BJ (cell line): ENCODE measurements at regions not wholly inside any gene's neighbourhood (a gene's known extent, or its start where the extent isn't known, plus 50 kb on each side); places are given as distances from the start of the nearest gene placed in this dataset.

Experiments
- CTCF ChIA-PET: fragments of 350-600 bp; formaldehyde crosslinking; extraction: SDS; loops from one replicate; lab custom pipeline; 2021; ENCODE audit warnings: antibody characterized with exemption, inconsistent platforms; lab: Yijun Ruan, JAX
- POLR2A ChIA-PET: fragments of 300-600 bp; sonication (Branson Sonifier 250); formaldehyde crosslinking; extraction: SDS; loops from one replicate; lab custom pipeline; 2021; ENCODE audit warnings: antibody characterized with exemption; lab: Charles Lee
- DNase-seq: peaks from one replicate; pipeline ENCODE4 v3.0.0-alpha.2; 2011; ENCODE audit warnings: low read depth
- H3K27me3 ChIP-seq: 2 replicates; pipeline ENCODE4 v1.6.0; 2011; ENCODE audit warnings: low read length; ENCODE audit not compliant: control insufficient read depth, insufficient read depth
- H3K36me3 ChIP-seq: 2 replicates; pipeline ENCODE4 v1.5.1; 2011; ENCODE audit warnings: low read length; ENCODE audit not compliant: control insufficient read depth, insufficient read depth
- H3K4me3 ChIP-seq: 2 replicates; pipeline ENCODE4 v1.5.1; 2011; ENCODE audit warnings: low read depth, mild to moderate bottlenecking, control low read depth, low read length
- TF ChIP-seq, protein P1 (sequence below): IDR thresholded peaks from 2 replicates; pipeline ENCODE4 v1.5.1; 2011; ENCODE audit warnings: low read depth, mild to moderate bottlenecking, control low read depth, inconsistent platforms, low read length, moderate library complexity; ENCODE audit not compliant: insufficient read depth

DNA sequence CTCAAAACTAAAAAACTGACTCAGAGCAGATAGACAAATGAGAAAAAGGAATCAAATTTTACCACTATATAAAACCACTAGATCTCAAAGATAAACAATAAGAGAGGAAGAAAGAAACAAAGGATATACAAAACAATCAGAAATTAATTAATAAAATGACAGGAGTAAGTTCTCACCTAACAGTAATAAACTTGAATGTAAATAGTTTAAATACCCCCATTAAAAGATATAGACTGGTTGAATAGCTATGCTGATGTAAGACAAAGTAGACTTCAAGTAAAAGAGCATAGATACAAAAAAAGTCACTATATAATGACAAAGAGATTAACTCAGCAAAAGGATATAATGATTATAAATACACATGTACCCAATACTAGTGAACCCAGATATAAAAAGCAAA is 72.3 kb upstream of the GNAZ start:
- H3K27me3 ChIP-seq, result no peaks in the 10 kb centered on the region; the same call in 1 of the 2 replicates
- H3K36me3 ChIP-seq, result no peaks in the 10 kb centered on the region
- POLR2A ChIA-PET, result no interaction called here
- CTCF ChIA-PET, result no interaction called here
- TF ChIP-seq, protein P1, sequence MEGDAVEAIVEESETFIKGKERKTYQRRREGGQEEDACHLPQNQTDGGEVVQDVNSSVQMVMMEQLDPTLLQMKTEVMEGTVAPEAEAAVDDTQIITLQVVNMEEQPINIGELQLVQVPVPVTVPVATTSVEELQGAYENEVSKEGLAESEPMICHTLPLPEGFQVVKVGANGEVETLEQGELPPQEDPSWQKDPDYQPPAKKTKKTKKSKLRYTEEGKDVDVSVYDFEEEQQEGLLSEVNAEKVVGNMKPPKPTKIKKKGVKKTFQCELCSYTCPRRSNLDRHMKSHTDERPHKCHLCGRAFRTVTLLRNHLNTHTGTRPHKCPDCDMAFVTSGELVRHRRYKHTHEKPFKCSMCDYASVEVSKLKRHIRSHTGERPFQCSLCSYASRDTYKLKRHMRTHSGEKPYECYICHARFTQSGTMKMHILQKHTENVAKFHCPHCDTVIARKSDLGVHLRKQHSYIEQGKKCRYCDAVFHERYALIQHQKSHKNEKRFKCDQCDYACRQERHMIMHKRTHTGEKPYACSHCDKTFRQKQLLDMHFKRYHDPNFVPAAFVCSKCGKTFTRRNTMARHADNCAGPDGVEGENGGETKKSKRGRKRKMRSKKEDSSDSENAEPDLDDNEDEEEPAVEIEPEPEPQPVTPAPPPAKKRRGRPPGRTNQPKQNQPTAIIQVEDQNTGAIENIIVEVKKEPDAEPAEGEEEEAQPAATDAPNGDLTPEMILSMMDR, result no peak
- DNase-seq, result no peak
- no peak overlapping the region for H3K4me3 ChIP-seq

DNA sequence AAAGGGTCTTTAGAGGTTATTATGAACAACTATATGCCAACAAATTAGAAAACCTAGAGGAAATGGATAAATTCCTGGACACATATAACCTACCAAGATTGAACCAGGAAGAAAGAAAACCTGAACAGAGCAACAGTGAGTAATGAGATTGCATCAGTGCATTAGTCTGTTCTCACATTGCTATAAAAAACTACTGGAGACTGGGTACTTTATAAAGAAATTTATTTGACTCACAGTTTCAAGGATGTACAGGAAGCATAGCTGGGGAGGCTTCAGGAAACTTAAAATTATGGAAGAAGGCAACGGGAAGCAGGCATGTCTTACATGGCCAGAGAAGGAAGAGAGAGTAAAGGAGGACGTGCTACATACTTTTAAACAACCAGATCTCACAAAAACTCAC is 70.8 kb upstream of the GNAZ start:
- TF ChIP-seq, protein P1, result no peak
- no peak for DNase-seq
- no peaks in the 10 kb centered on the region; the same call in 1 of the 2 replicates for H3K27me3 ChIP-seq
- POLR2A ChIA-PET, result no interaction called here
- CTCF ChIA-PET, result no interaction called here
- H3K36me3 ChIP-seq, result no peaks in the 10 kb centered on the region
- H3K4me3 ChIP-seq, result no peak overlapping the region

DNA sequence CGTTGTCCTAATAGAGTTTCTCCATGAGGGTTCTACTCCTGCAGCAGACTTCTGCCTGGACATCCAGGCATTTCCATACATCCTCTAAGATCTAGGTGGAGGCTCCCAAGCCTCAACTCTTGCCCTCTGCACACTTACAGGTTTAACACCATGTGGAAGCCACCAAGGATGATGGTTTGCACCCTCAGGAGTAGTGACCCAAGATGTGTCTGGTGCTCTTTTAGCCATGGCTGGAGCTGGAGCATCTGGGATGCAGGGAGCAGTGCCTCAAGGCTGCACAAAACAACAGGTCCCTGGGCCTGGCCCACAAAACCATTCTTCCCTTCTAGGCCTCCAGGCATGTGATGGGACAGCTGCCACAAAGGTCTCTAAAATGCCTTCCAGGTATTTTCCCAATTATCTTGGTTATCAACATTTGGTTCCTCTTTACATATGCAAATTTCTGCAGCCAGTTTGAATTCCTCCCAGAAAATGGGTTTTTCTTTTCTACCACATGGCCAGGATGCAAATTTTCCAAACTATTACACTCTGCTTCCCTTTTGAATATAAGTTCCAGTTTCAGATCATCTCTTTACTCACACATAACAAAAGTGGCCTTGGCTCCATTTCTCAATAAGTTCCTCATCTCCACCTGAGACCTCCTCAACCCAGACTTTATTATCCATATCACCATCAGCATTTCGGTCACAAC is 69.5 kb upstream of the GNAZ start:
- Histone ChIP-seq H3K4me3 (no peak overlapping the region), H3K27me3 (no peaks in the 10 kb centered on the region; the same call in 1 of the 2 replicates), H3K36me3 (no peaks in the 10 kb centered on the region)
- ChIA-PET POLR2A (no interaction called here), CTCF (no interaction called here)
- TF ChIP-seq, protein P1, result no peak
- no peak for DNase-seq

DNA sequence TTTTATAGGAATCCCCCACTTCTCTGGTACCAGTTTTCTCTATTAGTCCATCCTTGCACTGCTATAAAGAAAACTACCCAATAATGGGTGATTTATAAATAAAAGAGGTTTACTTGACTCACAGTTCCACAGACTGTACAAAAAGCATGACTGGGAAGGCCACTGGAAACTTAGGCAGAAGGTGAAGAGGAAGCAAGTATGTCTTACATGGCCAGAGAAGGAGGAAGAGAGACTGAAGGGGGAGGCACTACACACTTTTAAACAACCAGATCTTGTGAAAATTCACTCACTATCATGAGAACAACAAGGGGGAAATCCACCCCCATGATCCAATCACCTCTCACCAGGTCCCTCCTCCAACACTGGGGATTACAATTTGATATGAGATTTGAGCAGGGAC is 68.9 kb upstream of the GNAZ start:
- DNase-seq, result no peak
- CTCF ChIA-PET, result no interaction called here

DNA sequence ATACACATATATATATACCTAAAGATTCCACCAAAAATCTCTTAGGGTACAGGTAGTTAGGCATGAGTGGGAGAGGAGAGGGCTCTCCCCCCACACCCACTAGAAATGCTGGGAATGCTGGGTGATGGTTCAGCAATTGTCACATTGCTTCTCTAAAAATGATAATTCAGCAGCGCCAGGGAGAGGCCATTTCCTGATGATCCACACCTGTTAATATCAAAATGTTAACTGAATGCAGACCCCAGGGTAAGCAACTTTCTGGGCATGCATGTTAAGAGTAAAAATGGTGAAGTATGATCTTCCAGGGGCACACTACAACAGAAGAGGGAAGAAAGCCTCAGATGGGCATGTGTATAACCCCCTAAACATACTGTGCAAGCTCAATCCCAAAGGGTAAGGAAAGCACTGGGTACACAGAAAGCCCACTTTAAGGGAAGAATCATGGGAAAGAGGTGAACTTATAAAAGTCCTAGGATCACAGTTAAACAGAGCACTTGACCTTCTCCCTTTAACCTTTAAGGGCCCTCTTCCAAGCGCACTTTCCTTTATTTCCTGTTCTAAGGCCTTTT is 67.6 kb upstream of the GNAZ start:
- DNase-seq, result no peak
- TF ChIP-seq, protein P1, result no peak
- Histone ChIP-seq H3K36me3 (no peaks in the 10 kb centered on the region), H3K27me3 (no peaks in the 10 kb centered on the region; the same call in 1 of the 2 replicates), H3K4me3 (no peak overlapping the region)
- ChIA-PET POLR2A (no interaction called here), CTCF (no interaction called here)

More for the DNA sequence above, 68.9 kb upstream of the GNAZ start:
- TF ChIP-seq, protein P1, result no peak
- POLR2A ChIA-PET, result no interaction called here
- H3K4me3 ChIP-seq, result no peak overlapping the region
- H3K27me3 ChIP-seq, result no peaks in the 10 kb centered on the region; the same call in 1 of the 2 replicates
- no peaks in the 10 kb centered on the region for H3K36me3 ChIP-seq
